ENCODE measurements at regions not wholly inside any gene's neighbourhood (a gene's known extent, or its start where the extent isn't known, plus 50 kb on each side); places are given as distances from the start of the nearest gene placed in this dataset.
"Not testable (repeated sequence)": the region's sequence is repeated elsewhere in the genome, so short reads cannot be mapped to it uniquely, and the experiment has no call there.

DNA sequence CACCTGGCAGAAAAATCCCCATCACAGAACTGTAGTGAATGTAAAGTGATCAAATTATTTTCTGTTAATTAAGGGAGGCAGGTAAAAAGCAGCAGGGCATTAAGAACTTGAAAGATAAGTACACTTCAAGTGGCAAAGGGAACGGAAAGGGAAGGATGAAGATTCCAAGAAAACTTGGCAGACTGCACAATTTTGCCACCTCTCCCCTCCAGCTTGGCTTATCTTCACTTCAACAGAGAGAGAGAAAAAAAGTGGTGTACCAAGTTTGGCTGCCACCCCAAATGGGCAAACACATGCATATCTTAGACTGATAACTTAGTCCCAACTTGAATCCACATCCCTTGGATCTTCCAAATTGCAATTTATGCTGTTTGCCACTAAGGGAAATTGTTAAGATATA lies 598.1 kb upstream of the ACTRT1 start:
- Histone ChIP-seq H3K9ac (ENCODE audit: low read depth, low read length) (no peak overlapping the region), H3K4me3 (ENCODE audit: low read depth, low read length) (no peak overlapping the region), H3K9me3 (ENCODE audit: control insufficient read depth, insufficient read depth, low read length) (no peaks in the 10 kb centered on the region), H3K4me1 (ENCODE audit: control insufficient read depth, insufficient read depth, low read length) (peaks cover 16% of the 10 kb centered on the region), H3K27me3 (ENCODE audit: control insufficient read depth, insufficient read depth, low read length) (no peaks in the 10 kb centered on the region), H3K36me3 (ENCODE audit: control insufficient read depth, insufficient read depth, low read length) (no peaks in the 10 kb centered on the region)

- Histone ChIP-seq H3K36me3 (ENCODE audit: control insufficient read depth, insufficient read depth, low read length) (no peaks in the 10 kb centered on the region), H3K27me3 (ENCODE audit: control insufficient read depth, insufficient read depth, low read length) (no peaks in the 10 kb centered on the region), H3K9me3 (ENCODE audit: control insufficient read depth, insufficient read depth, low read length) (no peaks in the 10 kb centered on the region), H3K4me1 (ENCODE audit: control insufficient read depth, insufficient read depth, low read length) (no peaks in the 10 kb centered on the region), H3K4me3 (ENCODE audit: low read depth, low read length) (no peak overlapping the region), H3K9ac (ENCODE audit: low read depth, low read length) (no peak overlapping the region)
Observed at GRCh38 chrX:128634754-128635153, 582.6 kb upstream of the ACTRT1 start.

- no peak overlapping the region for H3K4me3 ChIP-seq (ENCODE audit: low read depth, low read length)
- no peaks in the 10 kb centered on the region for H3K36me3 ChIP-seq (ENCODE audit: control insufficient read depth, insufficient read depth, low read length)
- H3K27me3 ChIP-seq (ENCODE audit: control insufficient read depth, insufficient read depth, low read length): no peaks in the 10 kb centered on the region
- H3K4me1 ChIP-seq (ENCODE audit: control insufficient read depth, insufficient read depth, low read length): no peaks in the 10 kb centered on the region
- H3K9me3 ChIP-seq (ENCODE audit: control insufficient read depth, insufficient read depth, low read length): no peaks in the 10 kb centered on the region
- no peak overlapping the region for H3K9ac ChIP-seq (ENCODE audit: low read depth, low read length)
Observed at GRCh38 chrX:128623361-128623760, 571.2 kb upstream of the ACTRT1 start.

- Histone ChIP-seq H3K36me3 (ENCODE audit: control insufficient read depth, insufficient read depth, low read length) (no peaks in the 10 kb centered on the region), H3K27me3 (ENCODE audit: control insufficient read depth, insufficient read depth, low read length) (no peaks in the 10 kb centered on the region), H3K4me1 (ENCODE audit: control insufficient read depth, insufficient read depth, low read length) (no peaks in the 10 kb centered on the region), H3K4me3 (ENCODE audit: low read depth, low read length) (no peak overlapping the region), H3K9ac (ENCODE audit: low read depth, low read length) (no peak overlapping the region), H3K9me3 (ENCODE audit: control insufficient read depth, insufficient read depth, low read length) (no peaks in the 10 kb centered on the region)
Observed at GRCh38 chrX:128622296-128622695, 570.1 kb upstream of the ACTRT1 start.

GRCh38 chrX:128619490-128619889 lies 567.3 kb upstream of the ACTRT1 start:
- no peaks in the 10 kb centered on the region for H3K27me3 ChIP-seq (ENCODE audit: control insufficient read depth, insufficient read depth, low read length)
- H3K4me1 ChIP-seq (ENCODE audit: control insufficient read depth, insufficient read depth, low read length): no peaks in the 10 kb centered on the region
- H3K9ac ChIP-seq (ENCODE audit: low read depth, low read length): no peak overlapping the region
- H3K9me3 ChIP-seq (ENCODE audit: control insufficient read depth, insufficient read depth, low read length): no peaks in the 10 kb centered on the region
- H3K4me3 ChIP-seq (ENCODE audit: low read depth, low read length): no peak overlapping the region
- H3K36me3 ChIP-seq (ENCODE audit: control insufficient read depth, insufficient read depth, low read length): no peaks in the 10 kb centered on the region

GRCh38 chrX:128616933-128617332 lies 564.7 kb upstream of the ACTRT1 start:
- Histone ChIP-seq H3K9ac (ENCODE audit: low read depth, low read length) (no peak overlapping the region), H3K36me3 (ENCODE audit: control insufficient read depth, insufficient read depth, low read length) (no peaks in the 10 kb centered on the region), H3K27me3 (ENCODE audit: control insufficient read depth, insufficient read depth, low read length) (no peaks in the 10 kb centered on the region), H3K4me3 (ENCODE audit: low read depth, low read length) (no peak overlapping the region), H3K9me3 (ENCODE audit: control insufficient read depth, insufficient read depth, low read length) (no peaks in the 10 kb centered on the region), H3K4me1 (ENCODE audit: control insufficient read depth, insufficient read depth, low read length) (no peaks in the 10 kb centered on the region)

- H3K4me3 ChIP-seq (ENCODE audit: low read depth, low read length); H3K9me3 ChIP-seq (ENCODE audit: control insufficient read depth, insufficient read depth, low read length); H3K36me3 ChIP-seq (ENCODE audit: control insufficient read depth, insufficient read depth, low read length); H3K9ac ChIP-seq (ENCODE audit: low read depth, low read length); H3K4me1 ChIP-seq (ENCODE audit: control insufficient read depth, insufficient read depth, low read length); H3K27me3 ChIP-seq (ENCODE audit: control insufficient read depth, insufficient read depth, low read length): not testable (repeated sequence)
Observed at GRCh38 chrX:128606817-128607216, 554.6 kb upstream of the ACTRT1 start.

DNA sequence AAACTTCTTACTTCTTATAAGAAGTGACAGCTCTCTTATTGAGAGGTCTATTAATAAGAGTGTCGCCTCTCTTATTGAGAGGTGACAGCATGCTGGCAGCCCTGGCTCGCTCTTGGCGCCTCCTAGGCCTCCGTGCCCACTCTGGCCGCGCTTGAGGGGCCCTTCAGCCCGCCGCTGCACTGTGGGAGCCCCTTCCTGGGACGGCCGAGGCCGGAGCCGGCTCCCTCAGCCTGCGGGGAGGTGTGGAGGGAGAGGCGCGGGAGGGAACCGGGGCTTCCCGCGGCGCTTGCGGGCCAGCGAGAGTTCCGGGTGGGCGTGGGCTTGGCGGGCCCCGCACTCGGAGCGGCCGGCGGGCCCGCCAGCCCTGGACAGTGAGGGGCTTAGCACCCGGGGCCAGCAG lies 554.2 kb upstream of the ACTRT1 start:
- not testable (repeated sequence) for H3K27me3 ChIP-seq (ENCODE audit: control insufficient read depth, insufficient read depth, low read length); H3K4me1 ChIP-seq (ENCODE audit: control insufficient read depth, insufficient read depth, low read length); H3K9ac ChIP-seq (ENCODE audit: low read depth, low read length)

DNA sequence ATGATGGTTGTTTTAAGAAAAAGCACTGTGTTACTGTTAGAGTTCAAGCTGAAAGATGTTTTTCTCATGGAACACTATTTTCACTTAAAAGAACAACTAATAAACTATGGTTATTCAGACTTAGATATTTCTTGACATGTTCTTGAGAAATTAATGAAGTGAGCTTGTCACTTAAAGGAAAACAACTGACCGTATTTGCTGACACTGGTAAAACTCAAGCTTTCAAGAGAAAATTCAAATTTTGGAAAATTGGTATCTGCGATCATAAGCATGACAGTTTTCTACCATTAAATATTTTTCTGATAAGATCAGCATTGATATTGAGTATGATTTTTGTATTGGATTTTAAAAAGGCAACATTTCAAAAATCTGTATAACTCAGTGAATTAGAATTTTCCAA lies 549.5 kb upstream of the ACTRT1 start:
- Histone ChIP-seq H3K4me3 (ENCODE audit: low read depth, low read length) (no peak overlapping the region), H3K27me3 (ENCODE audit: control insufficient read depth, insufficient read depth, low read length) (no peaks in the 10 kb centered on the region), H3K4me1 (ENCODE audit: control insufficient read depth, insufficient read depth, low read length) (peaks cover 2% of the 10 kb centered on the region), H3K9ac (ENCODE audit: low read depth, low read length) (no peak overlapping the region), H3K9me3 (ENCODE audit: control insufficient read depth, insufficient read depth, low read length) (no peaks in the 10 kb centered on the region), H3K36me3 (ENCODE audit: control insufficient read depth, insufficient read depth, low read length) (no peaks in the 10 kb centered on the region)

More for the DNA sequence above, 554.2 kb upstream of the ACTRT1 start:
- H3K36me3 ChIP-seq (ENCODE audit: control insufficient read depth, insufficient read depth, low read length); H3K4me3 ChIP-seq (ENCODE audit: low read depth, low read length); H3K9me3 ChIP-seq (ENCODE audit: control insufficient read depth, insufficient read depth, low read length): not testable (repeated sequence)

DNA sequence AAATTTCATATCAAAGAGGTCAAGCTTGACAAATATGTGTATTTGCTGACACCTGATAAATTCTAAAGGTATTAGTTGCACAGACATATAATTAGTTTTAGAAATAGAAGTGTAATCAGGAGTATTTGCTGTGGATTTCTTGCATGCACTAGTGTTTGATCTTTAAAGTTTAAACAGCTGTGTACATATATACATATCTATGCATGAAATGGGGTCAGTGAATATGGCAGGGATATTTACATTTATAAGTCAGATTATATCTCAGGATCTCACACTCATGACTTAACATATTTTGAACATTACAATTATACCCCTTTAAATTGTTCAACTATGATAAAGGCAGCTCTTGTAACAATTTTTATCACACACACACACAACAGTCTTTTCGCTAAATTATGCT lies 547.4 kb upstream of the ACTRT1 start:
- H3K4me1 ChIP-seq (ENCODE audit: control insufficient read depth, insufficient read depth, low read length): peaks cover 2% of the 10 kb centered on the region
- H3K9ac ChIP-seq (ENCODE audit: low read depth, low read length): no peak overlapping the region
- H3K36me3 ChIP-seq (ENCODE audit: control insufficient read depth, insufficient read depth, low read length): no peaks in the 10 kb centered on the region
- no peaks in the 10 kb centered on the region for H3K9me3 ChIP-seq (ENCODE audit: control insufficient read depth, insufficient read depth, low read length)
- H3K27me3 ChIP-seq (ENCODE audit: control insufficient read depth, insufficient read depth, low read length): no peaks in the 10 kb centered on the region
- no peak overlapping the region for H3K4me3 ChIP-seq (ENCODE audit: low read depth, low read length)

- H3K36me3 ChIP-seq (ENCODE audit: control insufficient read depth, insufficient read depth, low read length): no peaks in the 10 kb centered on the region
- H3K9me3 ChIP-seq (ENCODE audit: control insufficient read depth, insufficient read depth, low read length): no peaks in the 10 kb centered on the region
- no peaks in the 10 kb centered on the region for H3K27me3 ChIP-seq (ENCODE audit: control insufficient read depth, insufficient read depth, low read length)
- no peaks in the 10 kb centered on the region for H3K4me1 ChIP-seq (ENCODE audit: control insufficient read depth, insufficient read depth, low read length)
- H3K4me3 ChIP-seq (ENCODE audit: low read depth, low read length): no peak overlapping the region
- no peak overlapping the region for H3K9ac ChIP-seq (ENCODE audit: low read depth, low read length)
Observed at GRCh38 chrX:128582036-128582435, 529.8 kb upstream of the ACTRT1 start.

- Histone ChIP-seq H3K4me1 (ENCODE audit: control insufficient read depth, insufficient read depth, low read length) (no peaks in the 10 kb centered on the region), H3K36me3 (ENCODE audit: control insufficient read depth, insufficient read depth, low read length) (no peaks in the 10 kb centered on the region), H3K27me3 (ENCODE audit: control insufficient read depth, insufficient read depth, low read length) (no peaks in the 10 kb centered on the region), H3K9me3 (ENCODE audit: control insufficient read depth, insufficient read depth, low read length) (no peaks in the 10 kb centered on the region), H3K9ac (ENCODE audit: low read depth, low read length) (no peak overlapping the region), H3K4me3 (ENCODE audit: low read depth, low read length) (no peak overlapping the region)
Observed at GRCh38 chrX:128581615-128582014, 529.4 kb upstream of the ACTRT1 start.

DNA sequence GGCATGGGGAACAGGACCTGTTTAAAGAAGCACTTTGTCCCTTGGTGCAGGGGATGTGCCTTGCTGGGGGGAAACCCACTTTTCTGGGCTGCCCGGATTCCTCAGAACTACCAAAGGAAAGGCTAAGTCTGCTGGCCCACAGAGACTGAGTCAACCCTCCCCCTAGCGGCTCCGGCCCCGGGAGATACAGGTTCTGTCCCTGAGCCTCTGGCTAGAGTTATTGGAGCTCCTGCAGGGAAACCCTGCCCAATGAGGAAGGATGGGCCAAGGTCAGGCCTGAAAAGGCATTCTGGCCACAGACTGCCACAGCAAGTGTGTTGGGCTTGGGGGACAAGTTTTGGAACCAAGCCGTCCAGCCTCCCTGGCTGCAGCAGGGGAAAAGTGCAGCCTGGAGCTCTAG lies 490.9 kb upstream of the ACTRT1 start:
- H3K36me3 ChIP-seq (ENCODE audit: control insufficient read depth, insufficient read depth, low read length): no peaks in the 10 kb centered on the region
- H3K4me1 ChIP-seq (ENCODE audit: control insufficient read depth, insufficient read depth, low read length): no peaks in the 10 kb centered on the region
- no peaks in the 10 kb centered on the region for H3K27me3 ChIP-seq (ENCODE audit: control insufficient read depth, insufficient read depth, low read length)
- H3K4me3 ChIP-seq (ENCODE audit: low read depth, low read length): no peak overlapping the region
- no peaks in the 10 kb centered on the region for H3K9me3 ChIP-seq (ENCODE audit: control insufficient read depth, insufficient read depth, low read length)
- H3K9ac ChIP-seq (ENCODE audit: low read depth, low read length): no peak overlapping the region

All from iPS-15b (cell line).